ENCODE measurements at regions not wholly inside any gene's neighbourhood (a gene's known extent, or its start where the extent isn't known, plus 50 kb on each side); places are given as distances from the start of the nearest gene placed in this dataset.

- H3K36me3 ChIP-seq (ENCODE audit: control insufficient read depth, insufficient read depth, low read length): no peaks in the 10 kb centered on the region
- H3K27me3 ChIP-seq (replicated peaks; ENCODE audit: control insufficient read depth, insufficient read depth, low read length): no peaks in the 10 kb centered on the region
- H3K4me3 ChIP-seq (replicated peaks; ENCODE audit: low read depth, low read length): no peak overlapping the region
- TF ChIP-seq CTCF (IDR thresholded peaks at IDR 0.05; ENCODE audit: insufficient read depth, low read length, poor library complexity, severe bottlenecking): peak; percentile 8
- DNase-seq (ENCODE audit: extremely low read depth, insufficient read length): no peak
These were observed 121.9 kb downstream of the MAB21L3 start for GRCh38 chr1:116232989-116233514.

- no peak for TF ChIP-seq CTCF (IDR thresholded peaks at IDR 0.05; ENCODE audit: insufficient read depth, low read length, poor library complexity, severe bottlenecking)
- H3K36me3 ChIP-seq (ENCODE audit: control insufficient read depth, insufficient read depth, low read length): no peaks in the 10 kb centered on the region
- no peak for DNase-seq (ENCODE audit: extremely low read depth, insufficient read length)
- no peaks in the 10 kb centered on the region for H3K27me3 ChIP-seq (replicated peaks; ENCODE audit: control insufficient read depth, insufficient read depth, low read length)
- no peak overlapping the region for H3K4me3 ChIP-seq (replicated peaks; ENCODE audit: low read depth, low read length)
These were observed 123.2 kb downstream of the MAB21L3 start for GRCh38 chr1:116234429-116234828.

GRCh38 chr1:116239916-116240315 lies 128.7 kb downstream of the MAB21L3 start:
- H3K4me3 ChIP-seq (replicated peaks; ENCODE audit: low read depth, low read length): no peak overlapping the region
- no peak for DNase-seq (ENCODE audit: extremely low read depth, insufficient read length)
- H3K36me3 ChIP-seq (ENCODE audit: control insufficient read depth, insufficient read depth, low read length): no peaks in the 10 kb centered on the region
- no peaks in the 10 kb centered on the region for H3K27me3 ChIP-seq (replicated peaks; ENCODE audit: control insufficient read depth, insufficient read depth, low read length)
- no peak for TF ChIP-seq CTCF (IDR thresholded peaks at IDR 0.05; ENCODE audit: insufficient read depth, low read length, poor library complexity, severe bottlenecking)

- DNase-seq (ENCODE audit: extremely low read depth, insufficient read length): no peak
- H3K36me3 ChIP-seq (ENCODE audit: control insufficient read depth, insufficient read depth, low read length): no peaks in the 10 kb centered on the region
- no peak for TF ChIP-seq CTCF (IDR thresholded peaks at IDR 0.05; ENCODE audit: insufficient read depth, low read length, poor library complexity, severe bottlenecking)
- H3K27me3 ChIP-seq (replicated peaks; ENCODE audit: control insufficient read depth, insufficient read depth, low read length): no peaks in the 10 kb centered on the region
- no peak overlapping the region for H3K4me3 ChIP-seq (replicated peaks; ENCODE audit: low read depth, low read length)
These were observed 130.3 kb upstream of the ATP1A1 start for GRCh38 chr1:116242741-116243140.

GRCh38 chr1:116243333-116244054 lies 129.6 kb upstream of the ATP1A1 start:
- no peak overlapping the region for H3K4me3 ChIP-seq (replicated peaks; ENCODE audit: low read depth, low read length)
- no peak for DNase-seq (ENCODE audit: extremely low read depth, insufficient read length)
- no peak for TF ChIP-seq CTCF (IDR thresholded peaks at IDR 0.05; ENCODE audit: insufficient read depth, low read length, poor library complexity, severe bottlenecking)
- no peaks in the 10 kb centered on the region for H3K27me3 ChIP-seq (replicated peaks; ENCODE audit: control insufficient read depth, insufficient read depth, low read length)
- H3K36me3 ChIP-seq (ENCODE audit: control insufficient read depth, insufficient read depth, low read length): no peaks in the 10 kb centered on the region

Data from GM06990 (cell line).